ENCODE measurements at regions not wholly inside any gene's neighbourhood (a gene's known extent, or its start where the extent isn't known, plus 50 kb on each side); places are given as distances from the start of the nearest gene placed in this dataset.

- Histone ChIP-seq H3K36me3 (replicated peaks; ENCODE audit: insufficient read depth, low read length) (no peaks in the 10 kb centered on the region), H4K20me1 (ENCODE audit: insufficient read depth, low read length) (no peaks in the 10 kb centered on the region), H3K9ac (ENCODE audit: low read length) (no peak overlapping the region), H3K27me3 (replicated peaks; ENCODE audit: insufficient read depth, low read length) (no peaks in the 10 kb centered on the region), H2AFZ (ENCODE audit: low read length) (peak overlapping the region; percentile 63), H3K9me2 (replicated peaks; ENCODE audit: insufficient read depth, low read length) (no peaks in the 10 kb centered on the region), H3K27ac (ENCODE audit: low read length) (peak overlapping the region; percentile 47; the same call in 1 of the 2 replicates), H3K4me1 (ENCODE audit: low read length) (peaks cover 13% of the 10 kb centered on the region), H3K4me3 (ENCODE audit: low read length) (no peak overlapping the region), H3K9me3 (replicated peaks; ENCODE audit: insufficient read depth, low read length) (no peaks in the 10 kb centered on the region), H3K4me2 (ENCODE audit: low read depth, low read length) (peak overlapping the region; percentile 24; the same call in 1 of the 2 replicates), H3F3A (ENCODE audit: insufficient read depth, low read length) (no peaks in the 10 kb centered on the region), H3K79me2 (ENCODE audit: low read length) (no peaks in the 10 kb centered on the region)
- DNase-seq, result peak; percentile 62
- TF ChIP-seq, protein P1, sequence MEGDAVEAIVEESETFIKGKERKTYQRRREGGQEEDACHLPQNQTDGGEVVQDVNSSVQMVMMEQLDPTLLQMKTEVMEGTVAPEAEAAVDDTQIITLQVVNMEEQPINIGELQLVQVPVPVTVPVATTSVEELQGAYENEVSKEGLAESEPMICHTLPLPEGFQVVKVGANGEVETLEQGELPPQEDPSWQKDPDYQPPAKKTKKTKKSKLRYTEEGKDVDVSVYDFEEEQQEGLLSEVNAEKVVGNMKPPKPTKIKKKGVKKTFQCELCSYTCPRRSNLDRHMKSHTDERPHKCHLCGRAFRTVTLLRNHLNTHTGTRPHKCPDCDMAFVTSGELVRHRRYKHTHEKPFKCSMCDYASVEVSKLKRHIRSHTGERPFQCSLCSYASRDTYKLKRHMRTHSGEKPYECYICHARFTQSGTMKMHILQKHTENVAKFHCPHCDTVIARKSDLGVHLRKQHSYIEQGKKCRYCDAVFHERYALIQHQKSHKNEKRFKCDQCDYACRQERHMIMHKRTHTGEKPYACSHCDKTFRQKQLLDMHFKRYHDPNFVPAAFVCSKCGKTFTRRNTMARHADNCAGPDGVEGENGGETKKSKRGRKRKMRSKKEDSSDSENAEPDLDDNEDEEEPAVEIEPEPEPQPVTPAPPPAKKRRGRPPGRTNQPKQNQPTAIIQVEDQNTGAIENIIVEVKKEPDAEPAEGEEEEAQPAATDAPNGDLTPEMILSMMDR (IDR thresholded peaks at IDR 0.05; ENCODE audit: low read length), result no peak
- TF ChIP-seq EZH2 (optimal IDR thresholded peaks at IDR 0.05; ENCODE audit: low read depth, low read length), result no peak
- TF ChIP-seq EZH2phosphoT487 (IDR thresholded peaks at IDR 0.05; ENCODE audit: low read length), result no peak
Observed at GRCh38 chr9:27768781-27769180, 195.5 kb upstream of the C9orf72 start.

- TF ChIP-seq, protein P1 (IDR thresholded peaks at IDR 0.05; ENCODE audit: low read length), result no peak
- TF ChIP-seq EZH2 (optimal IDR thresholded peaks at IDR 0.05; ENCODE audit: low read depth, low read length), result no peak
- no peak for TF ChIP-seq EZH2phosphoT487 (IDR thresholded peaks at IDR 0.05; ENCODE audit: low read length)
- H3K27ac ChIP-seq (ENCODE audit: low read length), result no peak overlapping the region
- H3K9me3 ChIP-seq (replicated peaks; ENCODE audit: insufficient read depth, low read length), result no peaks in the 10 kb centered on the region
- H3K27me3 ChIP-seq (replicated peaks; ENCODE audit: insufficient read depth, low read length), result no peaks in the 10 kb centered on the region
- no peaks in the 10 kb centered on the region for H3K9me2 ChIP-seq (replicated peaks; ENCODE audit: insufficient read depth, low read length)
- H3K4me3 ChIP-seq (ENCODE audit: low read length), result no peak overlapping the region
- H3K4me2 ChIP-seq (ENCODE audit: low read depth, low read length), result no peak overlapping the region
- no peaks in the 10 kb centered on the region for H3F3A ChIP-seq (ENCODE audit: insufficient read depth, low read length)
- no peaks in the 10 kb centered on the region for H3K36me3 ChIP-seq (replicated peaks; ENCODE audit: insufficient read depth, low read length)
- no peak overlapping the region for H3K9ac ChIP-seq (ENCODE audit: low read length)
- DNase-seq, result no peak
- peaks cover 13% of the 10 kb centered on the region for H3K4me1 ChIP-seq (ENCODE audit: low read length)
- no peaks in the 10 kb centered on the region for H4K20me1 ChIP-seq (ENCODE audit: insufficient read depth, low read length)
- H3K79me2 ChIP-seq (ENCODE audit: low read length), result no peaks in the 10 kb centered on the region
- no peak overlapping the region for H2AFZ ChIP-seq (ENCODE audit: low read length)
Observed at GRCh38 chr9:27770541-27770940, 197.3 kb upstream of the C9orf72 start.

- Histone ChIP-seq H3K4me3 (ENCODE audit: low read length) (no peak overlapping the region), H3K79me2 (ENCODE audit: low read length) (no peaks in the 10 kb centered on the region), H3K27ac (ENCODE audit: low read length) (no peak overlapping the region), H3K4me1 (ENCODE audit: low read length) (peaks cover 13% of the 10 kb centered on the region), H3K4me2 (ENCODE audit: low read depth, low read length) (no peak overlapping the region), H4K20me1 (ENCODE audit: insufficient read depth, low read length) (no peaks in the 10 kb centered on the region), H3K36me3 (replicated peaks; ENCODE audit: insufficient read depth, low read length) (no peaks in the 10 kb centered on the region), H3K9ac (ENCODE audit: low read length) (no peak overlapping the region), H3K9me3 (replicated peaks; ENCODE audit: insufficient read depth, low read length) (no peaks in the 10 kb centered on the region), H3F3A (ENCODE audit: insufficient read depth, low read length) (no peaks in the 10 kb centered on the region), H3K9me2 (replicated peaks; ENCODE audit: insufficient read depth, low read length) (no peaks in the 10 kb centered on the region), H2AFZ (ENCODE audit: low read length) (no peak overlapping the region), H3K27me3 (replicated peaks; ENCODE audit: insufficient read depth, low read length) (no peaks in the 10 kb centered on the region)
- TF ChIP-seq, protein P1 (IDR thresholded peaks at IDR 0.05; ENCODE audit: low read length), result no peak
- TF ChIP-seq EZH2 (optimal IDR thresholded peaks at IDR 0.05; ENCODE audit: low read depth, low read length), result no peak
- no peak for TF ChIP-seq EZH2phosphoT487 (IDR thresholded peaks at IDR 0.05; ENCODE audit: low read length)
- DNase-seq, result no peak
Observed at GRCh38 chr9:27771803-27772545, 198.7 kb upstream of the C9orf72 start.
